Esophagus squamous epithelium (tissue), 4 donors: ENCODE measurements at regions not wholly inside any gene's neighbourhood (a gene's known extent, or its start where the extent isn't known, plus 50 kb on each side); places are given as distances from the start of the nearest gene placed in this dataset.

Experiments
- POLR2A ChIP-seq, 4 donors: fragments of 450-650 bp; IDR thresholded peaks; one replicate each; pipeline ENCODE4 v1.6.1; 2017; ENCODE audit warnings: antibody characterized with exemption in 4 of 4, mild to moderate bottlenecking in 4 of 4, moderate library complexity in 3 of 4
- TF ChIP-seq, protein P1 (sequence below), 6 experiments: fragments of 450-650 bp in 4 of 6; fragments of 200-600 bp in 2 of 6; sonication (generic) in 2 of 6; IDR thresholded peaks; one replicate each; pipeline ENCODE4 v1.5.1; 2016 to 2019; ENCODE audit warnings: antibody characterized with exemption in 6 of 6, mild to moderate bottlenecking in 4 of 6, moderate library complexity in 4 of 6

DNA sequence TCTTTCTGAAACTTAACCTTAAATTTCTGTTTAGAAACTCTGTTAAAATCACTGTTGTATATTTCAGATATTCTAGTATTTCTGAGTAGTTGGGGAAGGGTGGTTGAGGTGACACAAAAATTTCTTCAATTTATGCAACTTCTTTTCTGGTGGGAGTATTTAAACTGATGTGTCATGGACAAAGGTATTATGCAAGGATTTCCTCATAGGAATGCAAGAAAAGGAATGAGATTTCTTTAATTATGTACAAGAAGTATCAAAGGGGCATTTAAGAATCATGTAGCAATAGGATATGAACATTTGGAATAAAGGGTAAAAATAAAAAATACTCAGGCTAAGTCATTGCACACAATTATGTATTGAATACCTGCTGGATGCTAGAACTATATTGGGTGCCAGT lies 575.8 kb upstream of the KLF12 start:
- no peak for TF ChIP-seq POLR2A (IDR thresholded peaks at IDR 0.05)
- TF ChIP-seq, protein P1, sequence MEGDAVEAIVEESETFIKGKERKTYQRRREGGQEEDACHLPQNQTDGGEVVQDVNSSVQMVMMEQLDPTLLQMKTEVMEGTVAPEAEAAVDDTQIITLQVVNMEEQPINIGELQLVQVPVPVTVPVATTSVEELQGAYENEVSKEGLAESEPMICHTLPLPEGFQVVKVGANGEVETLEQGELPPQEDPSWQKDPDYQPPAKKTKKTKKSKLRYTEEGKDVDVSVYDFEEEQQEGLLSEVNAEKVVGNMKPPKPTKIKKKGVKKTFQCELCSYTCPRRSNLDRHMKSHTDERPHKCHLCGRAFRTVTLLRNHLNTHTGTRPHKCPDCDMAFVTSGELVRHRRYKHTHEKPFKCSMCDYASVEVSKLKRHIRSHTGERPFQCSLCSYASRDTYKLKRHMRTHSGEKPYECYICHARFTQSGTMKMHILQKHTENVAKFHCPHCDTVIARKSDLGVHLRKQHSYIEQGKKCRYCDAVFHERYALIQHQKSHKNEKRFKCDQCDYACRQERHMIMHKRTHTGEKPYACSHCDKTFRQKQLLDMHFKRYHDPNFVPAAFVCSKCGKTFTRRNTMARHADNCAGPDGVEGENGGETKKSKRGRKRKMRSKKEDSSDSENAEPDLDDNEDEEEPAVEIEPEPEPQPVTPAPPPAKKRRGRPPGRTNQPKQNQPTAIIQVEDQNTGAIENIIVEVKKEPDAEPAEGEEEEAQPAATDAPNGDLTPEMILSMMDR (IDR thresholded peaks at IDR 0.05) = no peak
